ENCODE measurements at regions not wholly inside any gene's neighbourhood (a gene's known extent, or its start where the extent isn't known, plus 50 kb on each side); places are given as distances from the start of the nearest gene placed in this dataset.

GRCh38 chr12:61385771-61386170 is 874.4 kb upstream of the USP15 start:
- DNase-seq: no peak
- H3K36me3 ChIP-seq (ENCODE audit: control insufficient read depth, insufficient read depth, low read length): no peaks in the 10 kb centered on the region
- no peaks in the 10 kb centered on the region for H3K27me3 ChIP-seq (ENCODE audit: control insufficient read depth, insufficient read depth, low read length)
- H3K27ac ChIP-seq (ENCODE audit: low read length): no peak overlapping the region
- no peak overlapping the region for H3K4me3 ChIP-seq (ENCODE audit: low read length)
- H3K9me3 ChIP-seq (ENCODE audit: control insufficient read depth, low read depth, low read length): no peaks in the 10 kb centered on the region
- no peaks in the 10 kb centered on the region for H3K4me1 ChIP-seq (ENCODE audit: control insufficient read depth, insufficient read depth, low read length)

GRCh38 chr12:61397668-61398067 is 862.5 kb upstream of the USP15 start:
- Histone ChIP-seq H3K36me3 (ENCODE audit: control insufficient read depth, insufficient read depth, low read length) (no peaks in the 10 kb centered on the region), H3K27ac (ENCODE audit: low read length) (no peak overlapping the region), H3K4me1 (ENCODE audit: control insufficient read depth, insufficient read depth, low read length) (no peaks in the 10 kb centered on the region), H3K4me3 (ENCODE audit: low read length) (no peak overlapping the region), H3K27me3 (ENCODE audit: control insufficient read depth, insufficient read depth, low read length) (no peaks in the 10 kb centered on the region), H3K9me3 (ENCODE audit: control insufficient read depth, low read depth, low read length) (no peaks in the 10 kb centered on the region)
- DNase-seq: no peak

DNA sequence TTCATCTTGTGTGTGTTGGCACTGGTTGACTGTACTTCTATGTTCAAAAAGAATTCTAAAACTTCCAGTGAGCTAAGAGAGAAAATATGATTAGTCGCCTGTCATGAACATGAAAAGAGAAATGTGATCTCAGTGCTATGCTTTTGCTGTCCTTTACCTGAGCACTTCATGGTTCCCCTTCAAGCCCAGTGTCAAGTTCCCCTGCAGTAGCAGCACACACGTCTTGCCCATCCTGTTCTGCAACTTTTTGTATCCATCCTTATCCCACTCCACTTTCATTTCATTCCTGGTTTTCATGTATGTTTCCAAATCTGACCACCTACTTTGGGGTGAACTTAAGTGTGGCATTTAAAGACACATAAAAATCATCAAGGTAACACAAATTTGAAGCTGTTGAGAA is 848.0 kb upstream of the USP15 start:
- Histone ChIP-seq H3K36me3 (ENCODE audit: control insufficient read depth, insufficient read depth, low read length) (no peaks in the 10 kb centered on the region), H3K4me1 (ENCODE audit: control insufficient read depth, insufficient read depth, low read length) (no peaks in the 10 kb centered on the region), H3K4me3 (ENCODE audit: low read length) (no peak overlapping the region), H3K27me3 (ENCODE audit: control insufficient read depth, insufficient read depth, low read length) (no peaks in the 10 kb centered on the region), H3K27ac (ENCODE audit: low read length) (no peak overlapping the region), H3K9me3 (ENCODE audit: control insufficient read depth, low read depth, low read length) (no peaks in the 10 kb centered on the region)
- 0% methylated on average over 1 of the region's 2 CpGs for WGBS (ENCODE audit: insufficient coverage, low lambda C conversion rate)
- DNase-seq: no peak

DNA sequence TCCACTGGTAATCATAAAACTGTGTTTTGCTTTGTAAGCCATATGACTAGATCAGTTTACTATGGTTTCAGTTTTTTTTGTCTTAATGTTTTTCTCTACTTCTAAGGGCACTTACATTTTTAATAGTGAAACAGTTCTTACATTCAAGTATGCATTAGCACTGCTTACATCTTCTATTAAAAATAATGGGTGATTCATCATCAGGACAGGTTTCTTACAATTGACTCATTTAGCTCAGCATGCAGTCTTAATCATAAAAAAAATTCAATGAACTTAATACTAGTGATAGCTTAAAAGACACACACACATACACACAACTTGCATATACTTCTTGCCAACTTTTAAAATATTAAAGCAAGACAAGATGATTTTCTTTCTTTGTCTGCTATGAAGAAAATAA is 845.7 kb upstream of the USP15 start:
- Histone ChIP-seq H3K36me3 (ENCODE audit: control insufficient read depth, insufficient read depth, low read length) (no peaks in the 10 kb centered on the region), H3K4me3 (ENCODE audit: low read length) (no peak overlapping the region), H3K4me1 (ENCODE audit: control insufficient read depth, insufficient read depth, low read length) (no peaks in the 10 kb centered on the region), H3K27ac (ENCODE audit: low read length) (no peak overlapping the region), H3K9me3 (ENCODE audit: control insufficient read depth, low read depth, low read length) (no peaks in the 10 kb centered on the region), H3K27me3 (ENCODE audit: control insufficient read depth, insufficient read depth, low read length) (no peaks in the 10 kb centered on the region)
- DNase-seq: no peak

DNA sequence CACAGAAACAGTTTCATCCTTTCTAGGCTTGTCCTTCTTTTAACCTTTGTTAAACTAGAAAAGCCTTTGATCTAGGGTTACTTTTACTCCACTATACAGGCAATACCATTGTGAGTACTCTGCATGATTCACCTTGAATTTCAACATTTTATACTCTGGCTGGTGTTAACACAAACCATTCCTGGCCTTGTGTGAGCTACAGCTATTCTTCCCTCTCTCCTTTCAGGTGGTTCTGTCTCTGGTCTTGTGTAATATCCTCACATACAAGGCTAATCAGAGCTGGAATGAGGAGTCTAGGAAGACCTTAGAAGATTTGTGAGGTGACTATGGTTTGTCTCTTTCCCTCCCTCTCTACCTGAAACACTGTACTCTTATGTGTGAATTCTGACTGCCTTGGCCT is 837.4 kb upstream of the USP15 start:
- Histone ChIP-seq H3K4me1 (ENCODE audit: control insufficient read depth, insufficient read depth, low read length) (no peaks in the 10 kb centered on the region), H3K36me3 (ENCODE audit: control insufficient read depth, insufficient read depth, low read length) (no peaks in the 10 kb centered on the region), H3K27me3 (ENCODE audit: control insufficient read depth, insufficient read depth, low read length) (no peaks in the 10 kb centered on the region), H3K9me3 (ENCODE audit: control insufficient read depth, low read depth, low read length) (peaks cover 3% of the 10 kb centered on the region), H3K27ac (ENCODE audit: low read length) (no peak overlapping the region), H3K4me3 (ENCODE audit: low read length) (no peak overlapping the region)
- no peak for DNase-seq

- no peaks in the 10 kb centered on the region for H3K27me3 ChIP-seq (ENCODE audit: control insufficient read depth, insufficient read depth, low read length)
- H3K4me3 ChIP-seq (ENCODE audit: low read length): no peak overlapping the region
- H3K36me3 ChIP-seq (ENCODE audit: control insufficient read depth, insufficient read depth, low read length): no peaks in the 10 kb centered on the region
- H3K27ac ChIP-seq (ENCODE audit: low read length): no peak overlapping the region
- no CpG with 5 or more reads among the region's 1 CpG for WGBS (ENCODE audit: insufficient coverage, low lambda C conversion rate)
- no peaks in the 10 kb centered on the region for H3K4me1 ChIP-seq (ENCODE audit: control insufficient read depth, insufficient read depth, low read length)
- no peaks in the 10 kb centered on the region for H3K9me3 ChIP-seq (ENCODE audit: control insufficient read depth, low read depth, low read length)
- no peak for DNase-seq
These were observed 808.1 kb upstream of the USP15 start for GRCh38 chr12:61452076-61452475.

DNA sequence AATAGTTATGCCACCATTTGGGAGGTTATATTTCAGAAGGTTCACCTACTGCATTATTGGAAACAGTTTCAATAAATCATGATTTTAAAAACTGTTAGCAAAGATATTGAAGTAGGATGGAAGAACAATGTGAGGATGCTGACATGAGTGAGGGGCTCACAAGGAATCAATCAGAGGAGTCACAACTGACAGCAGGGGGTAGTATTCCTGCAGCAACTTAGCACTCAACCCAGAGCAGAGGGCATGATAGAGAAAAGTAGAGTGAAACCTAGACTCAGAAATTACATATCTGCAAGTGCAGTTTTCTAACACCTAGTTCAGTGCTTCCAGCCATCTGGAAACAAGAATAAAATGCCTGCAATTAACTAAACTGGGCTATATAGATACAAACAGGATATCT is 772.5 kb upstream of the USP15 start:
- H3K27ac ChIP-seq (ENCODE audit: low read length): no peak overlapping the region

DNA sequence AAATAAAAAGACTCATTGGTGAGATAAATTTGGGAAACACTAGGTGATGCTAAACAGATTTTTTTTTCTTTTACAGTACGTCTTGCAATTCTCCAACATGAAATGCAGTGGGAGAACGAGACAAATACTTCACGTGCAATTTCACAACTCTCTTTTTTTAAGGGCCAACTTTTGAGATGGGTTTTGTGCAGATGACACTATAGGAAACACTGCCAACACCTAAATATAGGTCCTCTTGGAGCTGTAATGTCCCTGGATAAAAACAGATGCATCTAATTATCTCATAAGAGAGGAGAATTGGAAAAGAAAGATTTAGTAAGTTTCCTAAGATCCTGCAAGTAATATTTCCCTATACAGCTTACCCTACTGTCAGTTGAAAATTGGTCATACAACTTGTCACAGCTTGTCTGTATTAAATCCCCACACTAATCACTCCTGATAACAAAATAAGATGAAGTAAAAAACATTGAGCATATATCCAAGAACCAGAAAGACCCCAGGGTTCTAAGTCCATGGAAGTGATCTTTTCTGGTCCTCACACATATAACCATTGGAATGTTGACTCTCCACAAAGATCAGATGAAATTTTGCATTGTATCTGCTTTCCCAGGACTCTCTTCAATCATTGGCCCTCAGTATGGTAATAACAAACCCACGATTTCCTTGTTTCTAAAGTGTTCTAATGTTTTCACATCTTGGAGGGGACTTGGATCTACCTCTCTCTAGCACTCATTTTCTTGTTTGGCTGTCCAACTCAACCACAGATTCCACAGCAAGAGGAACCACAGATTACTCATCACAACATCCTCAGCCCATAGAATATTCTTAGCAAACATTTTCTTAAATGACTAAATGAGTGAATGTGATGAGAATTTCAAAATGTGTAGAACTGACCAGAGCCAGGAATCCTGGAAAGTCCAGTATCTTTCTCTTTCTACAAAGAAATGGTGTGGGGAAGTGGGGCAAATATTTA is 769.4 kb upstream of the USP15 start:
- no peak overlapping the region for H3K4me3 ChIP-seq (ENCODE audit: low read length)
- no peak overlapping the region for H3K27ac ChIP-seq (ENCODE audit: low read length)
- no peaks in the 10 kb centered on the region for H3K27me3 ChIP-seq (ENCODE audit: control insufficient read depth, insufficient read depth, low read length)
- no peaks in the 10 kb centered on the region for H3K4me1 ChIP-seq (ENCODE audit: control insufficient read depth, insufficient read depth, low read length)
- DNase-seq: no peak
- no peaks in the 10 kb centered on the region for H3K9me3 ChIP-seq (ENCODE audit: control insufficient read depth, low read depth, low read length)
- no peaks in the 10 kb centered on the region for H3K36me3 ChIP-seq (ENCODE audit: control insufficient read depth, insufficient read depth, low read length)
- WGBS (ENCODE audit: insufficient coverage, low lambda C conversion rate): 100% methylated on average over 1 of the region's 4 CpGs

More for the DNA sequence above, 772.5 kb upstream of the USP15 start:
- H3K9me3 ChIP-seq (ENCODE audit: control insufficient read depth, low read depth, low read length): no peaks in the 10 kb centered on the region
- no peaks in the 10 kb centered on the region for H3K36me3 ChIP-seq (ENCODE audit: control insufficient read depth, insufficient read depth, low read length)
- H3K4me3 ChIP-seq (ENCODE audit: low read length): no peak overlapping the region
- H3K27me3 ChIP-seq (ENCODE audit: control insufficient read depth, insufficient read depth, low read length): no peaks in the 10 kb centered on the region
- no peaks in the 10 kb centered on the region for H3K4me1 ChIP-seq (ENCODE audit: control insufficient read depth, insufficient read depth, low read length)
- no peak for DNase-seq

- Histone ChIP-seq H3K27me3 (ENCODE audit: control insufficient read depth, insufficient read depth, low read length) (no peaks in the 10 kb centered on the region), H3K36me3 (ENCODE audit: control insufficient read depth, insufficient read depth, low read length) (no peaks in the 10 kb centered on the region), H3K4me1 (ENCODE audit: control insufficient read depth, insufficient read depth, low read length) (no peaks in the 10 kb centered on the region), H3K27ac (ENCODE audit: low read length) (no peak overlapping the region), H3K4me3 (ENCODE audit: low read length) (no peak overlapping the region), H3K9me3 (ENCODE audit: control insufficient read depth, low read depth, low read length) (no peaks in the 10 kb centered on the region)
- DNase-seq: no peak
These were observed 758.0 kb upstream of the USP15 start for GRCh38 chr12:61502179-61502578.

GRCh38 chr12:61504396-61505080 is 755.7 kb upstream of the USP15 start:
- Histone ChIP-seq H3K27ac (ENCODE audit: low read length) (no peak overlapping the region), H3K9me3 (ENCODE audit: control insufficient read depth, low read depth, low read length) (no peaks in the 10 kb centered on the region), H3K27me3 (ENCODE audit: control insufficient read depth, insufficient read depth, low read length) (no peaks in the 10 kb centered on the region), H3K4me1 (ENCODE audit: control insufficient read depth, insufficient read depth, low read length) (no peaks in the 10 kb centered on the region), H3K36me3 (ENCODE audit: control insufficient read depth, insufficient read depth, low read length) (no peaks in the 10 kb centered on the region), H3K4me3 (ENCODE audit: low read length) (no peak overlapping the region)
- 17% methylated on average over 1 of the region's 1 CpG for WGBS (ENCODE audit: insufficient coverage, low lambda C conversion rate)
- no peak for DNase-seq

GRCh38 chr12:61513499-61513898 is 746.7 kb upstream of the USP15 start:
- no peaks in the 10 kb centered on the region for H3K4me1 ChIP-seq (ENCODE audit: control insufficient read depth, insufficient read depth, low read length)
- no peak for DNase-seq
- H3K27me3 ChIP-seq (ENCODE audit: control insufficient read depth, insufficient read depth, low read length): no peaks in the 10 kb centered on the region
- H3K9me3 ChIP-seq (ENCODE audit: control insufficient read depth, low read depth, low read length): no peaks in the 10 kb centered on the region
- no peaks in the 10 kb centered on the region for H3K36me3 ChIP-seq (ENCODE audit: control insufficient read depth, insufficient read depth, low read length)
- 86% methylated on average over 1 of the region's 2 CpGs for WGBS (ENCODE audit: insufficient coverage, low lambda C conversion rate)
- H3K4me3 ChIP-seq (ENCODE audit: low read length): no peak overlapping the region
- no peak overlapping the region for H3K27ac ChIP-seq (ENCODE audit: low read length)
